ENCODE measurements at regions not wholly inside any gene's neighbourhood (a gene's known extent, or its start where the extent isn't known, plus 50 kb on each side); places are given as distances from the start of the nearest gene placed in this dataset.

GRCh38 chr10:120018695-120019094 is 126.2 kb downstream of the SEC23IP start:
- Histone ChIP-seq H3K4me3 (ENCODE audit: low read depth in 2 of 2, low read length in 1 of 2) (no peak overlapping the region), H3K9me2 (no peaks in the 10 kb centered on the region), H3K27ac (ENCODE audit: low read depth in 2 of 2, low read length in 1 of 2) (no peak overlapping the region), H3K27me3 (ENCODE audit: insufficient read depth) (no peaks in the 10 kb centered on the region), H2AFZ (ENCODE audit: low read depth) (no peak overlapping the region), H3K79me2 (ENCODE audit: insufficient read depth) (no peaks in the 10 kb centered on the region), H3K9me3 (no peaks in the 10 kb centered on the region), H3K36me3 (replicated peaks in 1 of 2; ENCODE audit: control insufficient read depth in 1 of 2, insufficient read depth in 2 of 2, low read length in 1 of 2) (no peaks in the 10 kb centered on the region), H3K4me2 (no peak overlapping the region), H3F3A (replicated peaks; ENCODE audit: insufficient read depth) (no peaks in the 10 kb centered on the region), H4K20me1 (ENCODE audit: insufficient read depth) (no peaks in the 10 kb centered on the region), H3K9ac (no peak overlapping the region), H3K4me1 (ENCODE audit: control insufficient read depth in 1 of 2, insufficient read depth in 2 of 2, low read depth in 1 of 2, low read length in 1 of 2) (no peaks in the 10 kb centered on the region)
- CTCF ChIA-PET: no interaction called here
- no peak for DNase-seq
- WGBS (ENCODE audit: low lambda C conversion rate): 57% methylated on average over 5 of the region's 5 CpGs
- POLR2A ChIA-PET: no interaction called here
- TF ChIP-seq FOXJ3 (CRISPR knock-in tag; IDR thresholded peaks at IDR 0.05): no peak
- TF ChIP-seq, protein P1, sequence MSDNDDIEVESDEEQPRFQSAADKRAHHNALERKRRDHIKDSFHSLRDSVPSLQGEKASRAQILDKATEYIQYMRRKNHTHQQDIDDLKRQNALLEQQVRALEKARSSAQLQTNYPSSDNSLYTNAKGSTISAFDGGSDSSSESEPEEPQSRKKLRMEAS (IDR thresholded peaks at IDR 0.05; ENCODE audit: low read depth): no peak
- TF ChIP-seq CHD2 (IDR thresholded peaks at IDR 0.05; ENCODE audit: low read length, partially characterized antibody): no peak
- no peak for TF ChIP-seq TCF12 (IDR thresholded peaks at IDR 0.05)
- TF ChIP-seq, protein P2, sequence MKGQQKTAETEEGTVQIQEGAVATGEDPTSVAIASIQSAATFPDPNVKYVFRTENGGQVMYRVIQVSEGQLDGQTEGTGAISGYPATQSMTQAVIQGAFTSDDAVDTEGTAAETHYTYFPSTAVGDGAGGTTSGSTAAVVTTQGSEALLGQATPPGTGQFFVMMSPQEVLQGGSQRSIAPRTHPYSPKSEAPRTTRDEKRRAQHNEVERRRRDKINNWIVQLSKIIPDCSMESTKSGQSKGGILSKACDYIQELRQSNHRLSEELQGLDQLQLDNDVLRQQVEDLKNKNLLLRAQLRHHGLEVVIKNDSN (IDR thresholded peaks at IDR 0.05; ENCODE audit: borderline replicate concordance, low read depth): no peak
- TF ChIP-seq FOXM1 (IDR thresholded peaks at IDR 0.05; ENCODE audit: low read depth): no peak
- TF ChIP-seq CTCF (IDR thresholded peaks at IDR 0.05): no peak
- no peak for TF ChIP-seq EP300 (IDR thresholded peaks at IDR 0.05; ENCODE audit: borderline replicate concordance in 1 of 2, low read depth in 1 of 2, low read length in 1 of 2)
- TF ChIP-seq JUND (IDR thresholded peaks at IDR 0.05): no peak
- TF ChIP-seq RXRA (IDR thresholded peaks at IDR 0.05; ENCODE audit: borderline replicate concordance, low read depth): no peak
- TF ChIP-seq POLR2AphosphoS5 (IDR thresholded peaks at IDR 0.05; ENCODE audit: low read depth, low read length): no peak
- TF ChIP-seq MXI1 (IDR thresholded peaks at IDR 0.05; ENCODE audit: low read depth, low read length): no peak
- no peak for TF ChIP-seq NRF1 (IDR thresholded peaks at IDR 0.05; ENCODE audit: low read depth, low read length)
- no peak for TF ChIP-seq EZH2phosphoT487 (IDR thresholded peaks at IDR 0.05; ENCODE audit: borderline replicate concordance, low read depth)
- no peak for TF ChIP-seq IRF3 (IDR thresholded peaks at IDR 0.05; ENCODE audit: low read depth, low read length)

DNA sequence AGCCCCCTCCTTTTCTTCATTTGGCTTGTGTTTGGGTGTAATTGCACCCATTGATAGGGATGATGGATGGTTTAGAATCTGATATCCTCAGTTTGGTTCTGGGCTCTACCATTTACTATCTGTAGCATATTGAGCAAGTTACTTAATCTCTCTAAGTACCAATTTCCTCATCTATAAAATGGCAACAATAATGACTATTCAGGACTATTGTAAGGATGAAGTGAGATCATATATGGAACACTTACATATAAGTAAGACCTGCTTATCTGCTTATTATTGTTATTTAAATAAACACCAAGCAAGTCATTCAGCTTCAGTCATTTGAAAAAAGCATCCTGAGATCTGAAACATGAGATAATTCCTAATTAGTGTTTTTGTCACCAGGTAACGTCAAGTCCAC is 127.0 kb downstream of the SEC23IP start:
- Histone ChIP-seq H3K4me3 (ENCODE audit: low read depth in 2 of 2, low read length in 1 of 2) (no peak overlapping the region), H2AFZ (ENCODE audit: low read depth) (no peak overlapping the region), H3F3A (replicated peaks; ENCODE audit: insufficient read depth) (no peaks in the 10 kb centered on the region), H4K20me1 (ENCODE audit: insufficient read depth) (no peaks in the 10 kb centered on the region), H3K4me1 (ENCODE audit: control insufficient read depth in 1 of 2, insufficient read depth in 2 of 2, low read depth in 1 of 2, low read length in 1 of 2) (no peaks in the 10 kb centered on the region), H3K9me2 (no peaks in the 10 kb centered on the region), H3K79me2 (ENCODE audit: insufficient read depth) (no peaks in the 10 kb centered on the region), H3K27ac (ENCODE audit: low read depth in 2 of 2, low read length in 1 of 2) (no peak overlapping the region), H3K9ac (no peak overlapping the region), H3K36me3 (replicated peaks in 1 of 2; ENCODE audit: control insufficient read depth in 1 of 2, insufficient read depth in 2 of 2, low read length in 1 of 2) (no peaks in the 10 kb centered on the region), H3K27me3 (ENCODE audit: insufficient read depth) (no peaks in the 10 kb centered on the region), H3K9me3 (no peaks in the 10 kb centered on the region), H3K4me2 (no peak overlapping the region)
- ChIA-PET CTCF (no interaction called here), POLR2A (no interaction called here)
- DNase-seq: no peak
- WGBS (ENCODE audit: low lambda C conversion rate): 17% methylated on average over 1 of the region's 1 CpG
- TF ChIP-seq MXI1 (IDR thresholded peaks at IDR 0.05; ENCODE audit: low read depth, low read length): no peak
- no peak for TF ChIP-seq YY1 (IDR thresholded peaks at IDR 0.05; ENCODE audit: low read depth)
- TF ChIP-seq POLR2AphosphoS5 (IDR thresholded peaks at IDR 0.05; ENCODE audit: low read depth, low read length): no peak
- no peak for TF ChIP-seq EP300 (IDR thresholded peaks at IDR 0.05; ENCODE audit: borderline replicate concordance in 1 of 2, low read depth in 1 of 2, low read length in 1 of 2)
- TF ChIP-seq CTCF (IDR thresholded peaks at IDR 0.05): no peak
- TF ChIP-seq RAD21 (IDR thresholded peaks at IDR 0.05; ENCODE audit: low read length): no peak
- no peak for TF ChIP-seq GABPA (IDR thresholded peaks at IDR 0.05; ENCODE audit: low read depth)
- TF ChIP-seq RCOR1 (IDR thresholded peaks at IDR 0.05; ENCODE audit: low read length): no peak
- TF ChIP-seq TAF1 (IDR thresholded peaks at IDR 0.05; ENCODE audit: borderline replicate concordance, low read depth, low read length): no peak
- TF ChIP-seq IRF3 (IDR thresholded peaks at IDR 0.05; ENCODE audit: low read depth, low read length): no peak
- TF ChIP-seq MEF2A (IDR thresholded peaks at IDR 0.05; ENCODE audit: borderline replicate concordance, low read depth): no peak
- TF ChIP-seq TEAD4 (IDR thresholded peaks at IDR 0.05; ENCODE audit: borderline replicate concordance, insufficient read depth): no peak
